Anterior cingulate cortex (tissue), 58 donors: ENCODE measurements at regions not wholly inside any gene's neighbourhood (a gene's known extent, or its start where the extent isn't known, plus 50 kb on each side); places are given as distances from the start of the nearest gene placed in this dataset.

ENCODE experiments used
- DNase-seq, 58 donors: peaks; one replicate each; lab custom pipeline; 2025; lab: John Stamatoyannopoulos, UW

GRCh38 chr15:94177112-94177511 lies 54.2 kb upstream of the MCTP2 start:
- no peak for DNase-seq

- DNase-seq = no peak
Measured at GRCh38 chr15:94175420-94175819, 55.9 kb upstream of the MCTP2 start.

GRCh38 chr15:94174399-94174802 lies 57.0 kb upstream of the MCTP2 start:
- no peak for DNase-seq

- no peak for DNase-seq
Measured at GRCh38 chr15:94168250-94168649, 63.1 kb upstream of the MCTP2 start.

- no peak for DNase-seq
Measured at GRCh38 chr15:94164971-94165370, 66.4 kb upstream of the MCTP2 start.

GRCh38 chr15:94164202-94164807 lies 67.1 kb upstream of the MCTP2 start:
- DNase-seq = peak in 20 of 58 donors; percentile 0 to 29 (median 2)

GRCh38 chr15:94162939-94163338 lies 68.4 kb upstream of the MCTP2 start:
- no peak for DNase-seq

GRCh38 chr15:94154255-94154654 lies 77.1 kb upstream of the MCTP2 start:
- DNase-seq = no peak

- no peak for DNase-seq
Measured at GRCh38 chr15:94145046-94145445, 86.3 kb upstream of the MCTP2 start.

GRCh38 chr15:94141802-94142201 lies 89.6 kb upstream of the MCTP2 start:
- no peak for DNase-seq

- no peak for DNase-seq
Measured at GRCh38 chr15:94135486-94136147, 95.7 kb upstream of the MCTP2 start.

- no peak for DNase-seq
Measured at GRCh38 chr15:94131875-94132274, 99.5 kb upstream of the MCTP2 start.

GRCh38 chr15:94130504-94130903 lies 100.9 kb upstream of the MCTP2 start:
- no peak for DNase-seq

- DNase-seq = no peak
Measured at GRCh38 chr15:94127006-94127405, 104.4 kb upstream of the MCTP2 start.

- no peak for DNase-seq
Measured at GRCh38 chr15:94125698-94126097, 105.7 kb upstream of the MCTP2 start.

GRCh38 chr15:94125156-94125555 lies 106.2 kb upstream of the MCTP2 start:
- no peak for DNase-seq

- DNase-seq = no peak
Measured at GRCh38 chr15:94122516-94122915, 108.8 kb upstream of the MCTP2 start.

- peak in 48 of 58 donors; percentile 6 to 85 (median 39) for DNase-seq
Measured at GRCh38 chr15:94119923-94120775, 111.2 kb upstream of the MCTP2 start.

- peak in 7 of 58 donors; percentile 0 to 20 (median 1) for DNase-seq
Measured at GRCh38 chr15:94119298-94119811, 112.0 kb upstream of the MCTP2 start.

GRCh38 chr15:94110476-94111130 lies 120.8 kb upstream of the MCTP2 start:
- no peak for DNase-seq

GRCh38 chr15:94107652-94108051 lies 123.7 kb upstream of the MCTP2 start:
- no peak for DNase-seq
